DND-41 (cell line): ENCODE measurements at regions not wholly inside any gene's neighbourhood (a gene's known extent, or its start where the extent isn't known, plus 50 kb on each side); places are given as distances from the start of the nearest gene placed in this dataset.

Experiments
- ATAC-seq: fragments of 200-7000 bp; cut with Tn5 transposase; 3 replicates; pipeline ENCODE4 v1.9.1; 2021; ENCODE audit warnings: low read depth; ENCODE audit not compliant: insufficient read depth
- DNase-seq: peaks from one replicate; pipeline ENCODE4 v3.0.0-alpha.2; 2020
- H2AFZ ChIP-seq: 2 replicates; pipeline ENCODE4 v1.6.0; 2012; ENCODE audit warnings: low read depth, low read length
- H3K27ac ChIP-seq: 2 replicates; pipeline ENCODE4 v1.5.1; 2012; ENCODE audit warnings: low read length, inconsistent platforms
- H3K27me3 ChIP-seq: fragments of 200-600 bp; sonication (generic); 2 replicates; pipeline ENCODE4 v1.6.0; 2012; ENCODE audit warnings: low read length, mild to moderate bottlenecking, inconsistent platforms; ENCODE audit not compliant: insufficient read depth, poor library complexity
- H3K36me3 ChIP-seq: 2 replicates; pipeline ENCODE4 v1.5.1; 2012; ENCODE audit warnings: low read length, inconsistent platforms; ENCODE audit not compliant: insufficient read depth
- H3K4me1 ChIP-seq: 2 replicates; pipeline ENCODE4 v1.5.1; 2012; ENCODE audit warnings: mild to moderate bottlenecking, low read length; ENCODE audit not compliant: insufficient read depth
- H3K4me2 ChIP-seq: 2 replicates; pipeline ENCODE4 v1.6.0; 2012; ENCODE audit warnings: mild to moderate bottlenecking, moderate library complexity, low read length, inconsistent platforms; ENCODE audit not compliant: insufficient read depth
- H3K4me3 ChIP-seq, 2 experiments: fragments of 200-600 bp in 1 of 2; shearing (Covaris generic) in 1 of 2; 2 replicates each; pipeline ENCODE4 v1.5.1; 2012 to 2016; ENCODE audit warnings: inconsistent platforms in 2 of 2, low read length in 2 of 2, mild to moderate bottlenecking in 2 of 2, low read depth in 1 of 2, moderate library complexity in 1 of 2
- H3K79me2 ChIP-seq: 2 replicates; pipeline ENCODE4 v1.6.0; 2012; ENCODE audit warnings: low read length, inconsistent platforms; ENCODE audit not compliant: insufficient read depth
- H3K9ac ChIP-seq: 2 replicates; pipeline ENCODE4 v1.6.0; 2012; ENCODE audit warnings: low read depth, mild to moderate bottlenecking, inconsistent platforms, low read length, moderate library complexity
- H3K9me3 ChIP-seq: 2 replicates; pipeline ENCODE4 v1.5.1; 2012; ENCODE audit warnings: low read length, moderate library complexity, mild to moderate bottlenecking, inconsistent platforms; ENCODE audit not compliant: insufficient read depth, severe bottlenecking
- H4K20me1 ChIP-seq: 2 replicates; pipeline ENCODE4 v1.6.0; 2012; ENCODE audit warnings: low read length; ENCODE audit not compliant: insufficient read depth
- CTCF ChIP-seq: IDR thresholded peaks from 2 replicates; pipeline ENCODE4 v1.5.1; 2012; ENCODE audit warnings: borderline replicate concordance, low read length, moderate library complexity, mild to moderate bottlenecking; ENCODE audit not compliant: poor library complexity, severe bottlenecking; ENCODE audit errors: extremely low read depth
- EZH2 ChIP-seq: IDR thresholded peaks from 3 replicates; pipeline ENCODE4 v1.6.1; 2012; ENCODE audit warnings: borderline replicate concordance, low read depth, mild to moderate bottlenecking, moderate library complexity, low read length, inconsistent platforms; ENCODE audit not compliant: severe bottlenecking

GRCh38 chr21:17351766-17352165 is 161.1 kb upstream of the CXADR start:
- no peak for DNase-seq
- ATAC-seq = no peak
- TF ChIP-seq CTCF (no peak), EZH2 (no peak)
- Histone ChIP-seq H3K9ac (no peak overlapping the region), H3K36me3 (no peaks in the 10 kb centered on the region), H3K79me2 (no peaks in the 10 kb centered on the region), H3K4me3 (no peak overlapping the region), H3K4me1 (peaks cover 17% of the 10 kb centered on the region), H3K4me2 (no peak overlapping the region), H4K20me1 (no peaks in the 10 kb centered on the region), H3K9me3 (no peaks in the 10 kb centered on the region), H3K27ac (no peak overlapping the region), H2AFZ (no peak overlapping the region), H3K27me3 (no peaks in the 10 kb centered on the region)

GRCh38 chr21:17352996-17353655 is 159.7 kb upstream of the CXADR start:
- Histone ChIP-seq H2AFZ (no peak overlapping the region), H3K4me1 (peaks cover 17% of the 10 kb centered on the region), H3K9me3 (no peaks in the 10 kb centered on the region), H4K20me1 (no peaks in the 10 kb centered on the region), H3K27me3 (no peaks in the 10 kb centered on the region), H3K4me3 (0 out of 4 replicates have a peak overlapping the region, but pooled peaks of 1 of the 2 experiments have one; percentile 12), H3K79me2 (no peaks in the 10 kb centered on the region), H3K27ac (no peak overlapping the region), H3K36me3 (no peaks in the 10 kb centered on the region), H3K4me2 (peak overlapping the region; percentile 29; the same call in 1 of the 2 replicates), H3K9ac (no peak overlapping the region)
- TF ChIP-seq CTCF (no peak), EZH2 (no peak)
- DNase-seq = peak; percentile 87
- peak; percentile 96 for ATAC-seq

- H3K36me3 ChIP-seq = no peaks in the 10 kb centered on the region
- H3K79me2 ChIP-seq = no peaks in the 10 kb centered on the region
- DNase-seq (no peak), ATAC-seq (no peak)
- no peaks in the 10 kb centered on the region for H3K27me3 ChIP-seq
- TF ChIP-seq EZH2 (no peak), CTCF (no peak)
- no peak overlapping the region for H3K9ac ChIP-seq
- no peak overlapping the region for H3K4me2 ChIP-seq
- no peaks in the 10 kb centered on the region for H3K4me1 ChIP-seq
- no peaks in the 10 kb centered on the region for H3K9me3 ChIP-seq
- no peaks in the 10 kb centered on the region for H4K20me1 ChIP-seq
- no peak overlapping the region for H2AFZ ChIP-seq
- H3K4me3 ChIP-seq = no peak overlapping the region
- H3K27ac ChIP-seq = no peak overlapping the region
These were observed 153.1 kb upstream of the CXADR start for GRCh38 chr21:17359781-17360180.
